ENCODE measurements at regions not wholly inside any gene's neighbourhood (a gene's known extent, or its start where the extent isn't known, plus 50 kb on each side); places are given as distances from the start of the nearest gene placed in this dataset.

GRCh38 chr1:106789686-106790085, 266.8 kb upstream of the PRMT6 start:
- Histone ChIP-seq H3K4me3 (no peak overlapping the region), H3K36me3 (no peaks in the 10 kb centered on the region), H3K27ac (no peak overlapping the region), H3K9me3 (no peaks in the 10 kb centered on the region), H3K4me1 (replicated peaks) (no peaks in the 10 kb centered on the region), H3K27me3 (replicated peaks; ENCODE audit: insufficient read depth) (no peaks in the 10 kb centered on the region)
- TF ChIP-seq, protein P1, sequence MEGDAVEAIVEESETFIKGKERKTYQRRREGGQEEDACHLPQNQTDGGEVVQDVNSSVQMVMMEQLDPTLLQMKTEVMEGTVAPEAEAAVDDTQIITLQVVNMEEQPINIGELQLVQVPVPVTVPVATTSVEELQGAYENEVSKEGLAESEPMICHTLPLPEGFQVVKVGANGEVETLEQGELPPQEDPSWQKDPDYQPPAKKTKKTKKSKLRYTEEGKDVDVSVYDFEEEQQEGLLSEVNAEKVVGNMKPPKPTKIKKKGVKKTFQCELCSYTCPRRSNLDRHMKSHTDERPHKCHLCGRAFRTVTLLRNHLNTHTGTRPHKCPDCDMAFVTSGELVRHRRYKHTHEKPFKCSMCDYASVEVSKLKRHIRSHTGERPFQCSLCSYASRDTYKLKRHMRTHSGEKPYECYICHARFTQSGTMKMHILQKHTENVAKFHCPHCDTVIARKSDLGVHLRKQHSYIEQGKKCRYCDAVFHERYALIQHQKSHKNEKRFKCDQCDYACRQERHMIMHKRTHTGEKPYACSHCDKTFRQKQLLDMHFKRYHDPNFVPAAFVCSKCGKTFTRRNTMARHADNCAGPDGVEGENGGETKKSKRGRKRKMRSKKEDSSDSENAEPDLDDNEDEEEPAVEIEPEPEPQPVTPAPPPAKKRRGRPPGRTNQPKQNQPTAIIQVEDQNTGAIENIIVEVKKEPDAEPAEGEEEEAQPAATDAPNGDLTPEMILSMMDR (IDR thresholded peaks at IDR 0.05) = no peak
- TF ChIP-seq POLR2A (IDR thresholded peaks at IDR 0.05) (no peak), POLR2AphosphoS5 (IDR thresholded peaks at IDR 0.05) (no peak)
- WGBS = 80% methylated on average over 2 of the region's 2 CpGs
- intact Hi-C loops (cut with DNase I) = no loop called here
- no peak for DNase-seq (ENCODE audit: low spot score)

DNA sequence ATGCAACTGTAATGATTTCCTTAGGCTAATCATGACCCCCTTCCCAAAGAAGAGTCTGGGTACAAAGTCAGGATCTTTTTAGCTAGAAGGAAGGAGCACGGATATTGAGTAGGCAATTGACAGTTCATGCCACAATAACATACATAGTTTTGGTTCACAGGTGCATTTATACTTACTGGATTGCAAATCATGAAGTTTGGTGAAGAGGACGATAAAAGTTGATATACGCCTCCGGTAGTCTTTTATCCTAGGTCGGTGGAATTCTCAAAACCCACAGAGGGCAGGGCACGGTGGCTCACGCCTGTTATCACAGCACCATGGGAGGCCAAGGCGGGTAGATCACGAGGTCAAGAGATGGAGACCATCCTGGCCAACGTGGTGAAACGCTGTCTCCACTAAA, 265.4 kb upstream of the PRMT6 start:
- WGBS = 96% methylated on average over 11 of the region's 11 CpGs
- H3K4me3 ChIP-seq = no peak overlapping the region
- intact Hi-C loops (cut with DNase I) = no loop called here
- no peaks in the 10 kb centered on the region for H3K36me3 ChIP-seq
- DNase-seq (ENCODE audit: low spot score) = no peak
- no peaks in the 10 kb centered on the region for H3K9me3 ChIP-seq
- no peak overlapping the region for H3K27ac ChIP-seq
- no peaks in the 10 kb centered on the region for H3K27me3 ChIP-seq (replicated peaks; ENCODE audit: insufficient read depth)
- TF ChIP-seq, protein P1 (IDR thresholded peaks at IDR 0.05) = no peak
- no peak for TF ChIP-seq POLR2A (IDR thresholded peaks at IDR 0.05)
- TF ChIP-seq POLR2AphosphoS5 (IDR thresholded peaks at IDR 0.05) = no peak
- no peaks in the 10 kb centered on the region for H3K4me1 ChIP-seq (replicated peaks)

GRCh38 chr1:106793651-106794050, 262.8 kb upstream of the PRMT6 start:
- Histone ChIP-seq H3K4me1 (replicated peaks) (no peaks in the 10 kb centered on the region), H3K36me3 (no peaks in the 10 kb centered on the region), H3K27ac (no peak overlapping the region), H3K4me3 (no peak overlapping the region), H3K27me3 (replicated peaks; ENCODE audit: insufficient read depth) (no peaks in the 10 kb centered on the region), H3K9me3 (no peaks in the 10 kb centered on the region)
- 91% methylated on average over 2 of the region's 2 CpGs for WGBS
- intact Hi-C loops (cut with DNase I) = no loop called here
- TF ChIP-seq POLR2A (IDR thresholded peaks at IDR 0.05) (no peak), POLR2AphosphoS5 (IDR thresholded peaks at IDR 0.05) (no peak)
- TF ChIP-seq, protein P1 (IDR thresholded peaks at IDR 0.05) = no peak
- DNase-seq (ENCODE audit: low spot score) = no peak

DNA sequence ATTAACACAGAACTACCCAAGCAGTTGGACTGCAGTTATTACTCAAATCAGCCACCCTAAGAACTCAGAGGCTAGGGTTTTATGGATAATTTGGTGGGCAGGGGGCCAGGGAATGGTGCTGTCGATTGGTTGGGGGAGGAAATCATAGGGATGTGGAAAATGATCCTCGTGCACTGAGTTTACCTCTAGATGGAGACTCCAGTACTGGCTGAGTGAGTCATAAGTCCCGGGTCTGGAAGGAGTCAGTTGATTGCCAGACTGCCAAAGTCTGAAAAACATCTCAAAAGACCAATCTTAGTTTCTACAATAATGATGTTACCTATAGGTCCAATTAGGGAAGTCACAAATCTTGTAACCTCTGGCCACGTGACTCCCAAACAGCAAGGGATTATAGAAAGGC, 257.5 kb upstream of the PRMT6 start:
- no peaks in the 10 kb centered on the region for H3K9me3 ChIP-seq
- H3K4me1 ChIP-seq (replicated peaks) = no peaks in the 10 kb centered on the region
- no peak overlapping the region for H3K4me3 ChIP-seq
- H3K27me3 ChIP-seq (replicated peaks; ENCODE audit: insufficient read depth) = no peaks in the 10 kb centered on the region
- no peak overlapping the region for H3K27ac ChIP-seq
- intact Hi-C loops (cut with DNase I) = no loop called here
- H3K36me3 ChIP-seq = no peaks in the 10 kb centered on the region
- TF ChIP-seq POLR2A (IDR thresholded peaks at IDR 0.05) (no peak), POLR2AphosphoS5 (IDR thresholded peaks at IDR 0.05) (no peak)
- TF ChIP-seq, protein P1 (IDR thresholded peaks at IDR 0.05) = no peak
- DNase-seq (ENCODE audit: low spot score) = no peak
- 87% methylated on average over 4 of the region's 4 CpGs for WGBS

GRCh38 chr1:106802181-106802580, 254.3 kb upstream of the PRMT6 start:
- TF ChIP-seq, protein P1 (IDR thresholded peaks at IDR 0.05) = no peak
- no peaks in the 10 kb centered on the region for H3K36me3 ChIP-seq
- intact Hi-C loops (cut with DNase I) = no loop called here
- 69% methylated on average over 1 of the region's 1 CpG for WGBS
- no peaks in the 10 kb centered on the region for H3K27me3 ChIP-seq (replicated peaks; ENCODE audit: insufficient read depth)
- no peak overlapping the region for H3K27ac ChIP-seq
- no peaks in the 10 kb centered on the region for H3K4me1 ChIP-seq (replicated peaks)
- H3K4me3 ChIP-seq = no peak overlapping the region
- DNase-seq (ENCODE audit: low spot score) = no peak
- H3K9me3 ChIP-seq = no peaks in the 10 kb centered on the region
